Esophagus muscularis mucosa (tissue), 4 donors: ENCODE measurements at regions not wholly inside any gene's neighbourhood (a gene's known extent, or its start where the extent isn't known, plus 50 kb on each side); places are given as distances from the start of the nearest gene placed in this dataset.

Experiments used
- DNase-seq: peaks from one replicate; pipeline ENCODE4 v3.0.0-alpha.2; 2017; ENCODE audit errors: extremely low spot score
- H3K27ac ChIP-seq, 4 donors: fragments of 200-600 bp; sonication (generic); replicated peaks in 1 of 4; 1 replicate in 3 of 4; 2 replicates in 1 of 4; pipeline ENCODE4 v1.5.1; 2016 to 2019; ENCODE audit warnings: mild to moderate bottlenecking in 1 of 4
- H3K27me3 ChIP-seq, 4 donors: fragments of 200-600 bp; sonication (generic); one replicate each; pipeline versions ENCODE4 v1.5.1 to v1.6.0; 2016 to 2019
- H3K36me3 ChIP-seq, 4 donors: fragments of 200-600 bp; sonication (generic); one replicate each; pipeline ENCODE4 v1.5.1; 2016 to 2019
- H3K4me1 ChIP-seq, 4 donors: fragments of 200-600 bp; sonication (generic); one replicate each; pipeline ENCODE4 v1.5.1; 2016 to 2019
- H3K4me3 ChIP-seq, 4 donors: fragments of 200-600 bp; sonication (generic); 1 replicate in 2 of 4; 2 replicates in 2 of 4; pipeline ENCODE4 v1.5.1; 2016 to 2019; ENCODE audit warnings: mild to moderate bottlenecking in 4 of 4, moderate library complexity in 1 of 4
- H3K9me3 ChIP-seq, 4 donors: fragments of 200-600 bp; sonication (generic); 1 replicate in 3 of 4; 2 replicates in 1 of 4; pipeline ENCODE4 v1.5.1; 2016 to 2019
- CTCF ChIP-seq, 3 experiments: fragments of 200-600 bp in 2 of 3; fragments of 450-650 bp in 1 of 3; sonication (generic) in 2 of 3; IDR thresholded peaks; one replicate each; pipeline ENCODE4 v1.5.1; 2017 to 2019; ENCODE audit warnings: antibody characterized with exemption in 3 of 3, mild to moderate bottlenecking in 2 of 3, moderate library complexity in 1 of 3
- EP300 ChIP-seq: sonication (generic); formaldehyde crosslinking; IDR thresholded peaks from one replicate; pipeline ENCODE4 v1.6.1; 2017; ENCODE audit warnings: antibody characterized with exemption
- POLR2A ChIP-seq: fragments of 450-650 bp; IDR thresholded peaks from one replicate; pipeline ENCODE4 v1.6.1; 2017; ENCODE audit warnings: antibody characterized with exemption, moderate library complexity, mild to moderate bottlenecking, low read depth
- POLR2AphosphoS5 ChIP-seq, 2 donors: sonication (generic); formaldehyde crosslinking; IDR thresholded peaks; one replicate each; pipeline ENCODE4 v1.6.1; 2017; ENCODE audit warnings: antibody characterized with exemption in 2 of 2
- WGBS: methylation state at CpG from one replicate; pipeline ENCODE4 v1.1.5; 2018; 5-methylcytosine and 5-hydroxymethylcytosine counted together
- intact Hi-C: fragments of 100-400 bp; cut with DNase I; formaldehyde crosslinking; loops from one replicate; pipeline ENCODE4 v1.15.1; 2023

GRCh38 chr4:63348735-63349673 is 1060.2 kb downstream of the TECRL start:
- Histone ChIP-seq H3K4me1 (no peaks in the 10 kb centered on the region), H3K4me3 (no peak overlapping the region), H3K27me3 (no peaks in the 10 kb centered on the region), H3K36me3 (no peaks in the 10 kb centered on the region), H3K9me3 (peaks cover 0 to 19% (median 8%) of the 10 kb centered on the region in 4 donors), H3K27ac (no peak overlapping the region)
- WGBS = 93% methylated on average over 14 of the region's 58 CpGs
- no peak for TF ChIP-seq EP300
- no peak for TF ChIP-seq CTCF (IDR thresholded peaks at IDR 0.05)
- TF ChIP-seq POLR2AphosphoS5 (IDR thresholded peaks at IDR 0.05) = no peak
- TF ChIP-seq POLR2A = no peak
- intact Hi-C loops = no loop called here
- DNase-seq = no peak

GRCh38 chr4:63325140-63325539 is 1084.1 kb downstream of the TECRL start:
- no peaks in the 10 kb centered on the region for H3K4me1 ChIP-seq
- no peak overlapping the region for H3K4me3 ChIP-seq
- DNase-seq = no peak
- no peaks in the 10 kb centered on the region for H3K36me3 ChIP-seq
- intact Hi-C loops = no loop called here
- no peaks in the 10 kb centered on the region for H3K27me3 ChIP-seq
- no peak overlapping the region for H3K27ac ChIP-seq
- WGBS = 66% methylated on average over 1 of the region's 1 CpG
- peaks cover 0 to 23% (median 4%) of the 10 kb centered on the region in 4 donors for H3K9me3 ChIP-seq
- TF ChIP-seq EP300 (no peak), POLR2A (no peak), CTCF (IDR thresholded peaks at IDR 0.05) (no peak), POLR2AphosphoS5 (IDR thresholded peaks at IDR 0.05) (no peak)

GRCh38 chr4:63316633-63317032 is 1092.6 kb downstream of the TECRL start:
- no peak for DNase-seq
- Histone ChIP-seq H3K4me1 (no peaks in the 10 kb centered on the region), H3K36me3 (no peaks in the 10 kb centered on the region), H3K27ac (no peak overlapping the region), H3K4me3 (no peak overlapping the region), H3K9me3 (no peaks in the 10 kb centered on the region), H3K27me3 (no peaks in the 10 kb centered on the region)
- intact Hi-C loops = no loop called here
- TF ChIP-seq CTCF (IDR thresholded peaks at IDR 0.05) (no peak), POLR2A (no peak), POLR2AphosphoS5 (IDR thresholded peaks at IDR 0.05) (no peak), EP300 (no peak)
- 0% methylated on average over 1 of the region's 1 CpG for WGBS

- WGBS = 45% methylated on average over 2 of the region's 2 CpGs
- no peak for DNase-seq
- intact Hi-C loops = no loop called here
Measured at GRCh38 chr4:63315651-63316050, 1093.6 kb downstream of the TECRL start.

More at GRCh38 chr4:63315651-63316050, 1093.6 kb downstream of the TECRL start:
- H3K9me3 ChIP-seq = no peaks in the 10 kb centered on the region
- no peak overlapping the region for H3K27ac ChIP-seq
- no peak for TF ChIP-seq EP300
- TF ChIP-seq POLR2AphosphoS5 (IDR thresholded peaks at IDR 0.05) = no peak
- no peak for TF ChIP-seq CTCF (IDR thresholded peaks at IDR 0.05)
- no peak for TF ChIP-seq POLR2A
- H3K27me3 ChIP-seq = no peaks in the 10 kb centered on the region
- H3K36me3 ChIP-seq = no peaks in the 10 kb centered on the region
- H3K4me1 ChIP-seq = no peaks in the 10 kb centered on the region
- H3K4me3 ChIP-seq = no peak overlapping the region
